ENCODE measurements at regions not wholly inside any gene's neighbourhood (a gene's known extent, or its start where the extent isn't known, plus 50 kb on each side); places are given as distances from the start of the nearest gene placed in this dataset.

DNA sequence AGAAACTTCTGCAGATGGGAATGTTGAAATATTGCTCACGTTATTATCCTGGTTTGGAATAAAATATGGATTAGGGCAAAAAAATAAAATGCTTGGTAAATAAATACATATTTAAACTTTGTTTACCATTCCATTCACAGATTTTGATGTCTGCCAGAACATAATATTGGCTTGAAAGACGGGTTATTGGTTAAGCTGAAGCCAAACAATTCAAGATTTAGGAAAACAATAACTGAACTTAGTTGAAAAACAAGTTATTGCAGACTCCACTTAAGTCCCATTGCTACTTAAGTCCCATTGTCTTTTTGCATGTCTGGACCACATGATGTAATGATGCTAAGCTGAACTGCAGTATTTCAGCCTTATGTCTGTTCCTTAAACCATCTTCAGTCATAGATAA is 722.5 kb downstream of the FAT4 start:
- TF ChIP-seq ZFX (IDR thresholded peaks at IDR 0.05; ENCODE audit: borderline replicate concordance), result no peak
- TF ChIP-seq, protein P1, sequence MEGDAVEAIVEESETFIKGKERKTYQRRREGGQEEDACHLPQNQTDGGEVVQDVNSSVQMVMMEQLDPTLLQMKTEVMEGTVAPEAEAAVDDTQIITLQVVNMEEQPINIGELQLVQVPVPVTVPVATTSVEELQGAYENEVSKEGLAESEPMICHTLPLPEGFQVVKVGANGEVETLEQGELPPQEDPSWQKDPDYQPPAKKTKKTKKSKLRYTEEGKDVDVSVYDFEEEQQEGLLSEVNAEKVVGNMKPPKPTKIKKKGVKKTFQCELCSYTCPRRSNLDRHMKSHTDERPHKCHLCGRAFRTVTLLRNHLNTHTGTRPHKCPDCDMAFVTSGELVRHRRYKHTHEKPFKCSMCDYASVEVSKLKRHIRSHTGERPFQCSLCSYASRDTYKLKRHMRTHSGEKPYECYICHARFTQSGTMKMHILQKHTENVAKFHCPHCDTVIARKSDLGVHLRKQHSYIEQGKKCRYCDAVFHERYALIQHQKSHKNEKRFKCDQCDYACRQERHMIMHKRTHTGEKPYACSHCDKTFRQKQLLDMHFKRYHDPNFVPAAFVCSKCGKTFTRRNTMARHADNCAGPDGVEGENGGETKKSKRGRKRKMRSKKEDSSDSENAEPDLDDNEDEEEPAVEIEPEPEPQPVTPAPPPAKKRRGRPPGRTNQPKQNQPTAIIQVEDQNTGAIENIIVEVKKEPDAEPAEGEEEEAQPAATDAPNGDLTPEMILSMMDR (IDR thresholded peaks at IDR 0.05), result no peak

Measured in 22Rv1 (cell line).